HFFc6 (cell line): ENCODE measurements at regions not wholly inside any gene's neighbourhood (a gene's known extent, or its start where the extent isn't known, plus 50 kb on each side); places are given as distances from the start of the nearest gene placed in this dataset.

Source experiments
- DNase-seq: peaks from one replicate; pipeline ENCODE4 v3.0.0-alpha.2; 2018
- H3K27ac Mint-ChIP-seq: 2 replicates; pipeline ENCODE4 v1.8.0; 2020; ENCODE audit warnings: mild to moderate bottlenecking, mixed read lengths
- H3K27me3 Mint-ChIP-seq: 2 replicates; pipeline ENCODE4 v1.8.0; 2021; ENCODE audit warnings: mild to moderate bottlenecking, moderate library complexity, mixed read lengths; ENCODE audit not compliant: insufficient read depth
- H3K36me3 Mint-ChIP-seq: 2 replicates; pipeline ENCODE4 v1.8.0; 2021; ENCODE audit warnings: low read depth, mixed read lengths
- H3K4me1 Mint-ChIP-seq: 2 replicates; pipeline ENCODE4 v1.8.0; 2020; ENCODE audit warnings: low read depth, mixed read lengths
- H3K4me3 Mint-ChIP-seq: 2 replicates; pipeline ENCODE4 v1.8.0; 2020; ENCODE audit warnings: mild to moderate bottlenecking, moderate library complexity, mixed read lengths
- H3K9me3 Mint-ChIP-seq: 2 replicates; pipeline ENCODE4 v1.8.0; 2020; ENCODE audit warnings: mild to moderate bottlenecking, mixed read lengths
- CTCF ChIP-seq: fragments of 200-600 bp; sonication (generic); IDR thresholded peaks from 2 replicates; pipeline ENCODE4 v1.5.0; 2021; ENCODE audit warnings: antibody characterized with exemption, mild to moderate bottlenecking

GRCh38 chr10:111261081-111261615, 184.3 kb downstream of the ADRA2A start:
- no peak for DNase-seq
- H3K36me3 Mint-ChIP-seq = peaks cover 4% of the 10 kb centered on the region; the same call in 1 of the 2 replicates
- no peaks in the 10 kb centered on the region for H3K4me1 Mint-ChIP-seq
- H3K4me3 Mint-ChIP-seq = no peak overlapping the region
- H3K9me3 Mint-ChIP-seq = peaks cover 33% of the 10 kb centered on the region
- no peak for TF ChIP-seq CTCF
- H3K27ac Mint-ChIP-seq = no peak overlapping the region
- peaks cover 2% of the 10 kb centered on the region; the same call in 1 of the 2 replicates for H3K27me3 Mint-ChIP-seq

- H3K9me3 Mint-ChIP-seq = peaks cover 13% of the 10 kb centered on the region
- DNase-seq = no peak
- no peaks in the 10 kb centered on the region for H3K4me1 Mint-ChIP-seq
- no peak overlapping the region for H3K4me3 Mint-ChIP-seq
- H3K27me3 Mint-ChIP-seq = no peaks in the 10 kb centered on the region
- H3K36me3 Mint-ChIP-seq = no peaks in the 10 kb centered on the region
- no peak; the same call in 1 of the 2 replicates for TF ChIP-seq CTCF
- no peak overlapping the region for H3K27ac Mint-ChIP-seq
Measured at GRCh38 chr10:111265341-111265740, 188.5 kb downstream of the ADRA2A start.

- no peak for DNase-seq
- Mint-ChIP-seq H3K27me3 (no peaks in the 10 kb centered on the region), H3K9me3 (peaks cover 16% of the 10 kb centered on the region), H3K4me3 (no peak overlapping the region), H3K4me1 (no peaks in the 10 kb centered on the region), H3K27ac (no peak overlapping the region), H3K36me3 (no peaks in the 10 kb centered on the region)
- no peak for TF ChIP-seq CTCF
Measured at GRCh38 chr10:111266165-111266564, 189.3 kb downstream of the ADRA2A start.

GRCh38 chr10:111267673-111268072, 190.8 kb downstream of the ADRA2A start:
- H3K4me3 Mint-ChIP-seq = no peak overlapping the region
- H3K27ac Mint-ChIP-seq = no peak overlapping the region
- no peaks in the 10 kb centered on the region for H3K36me3 Mint-ChIP-seq
- H3K27me3 Mint-ChIP-seq = no peaks in the 10 kb centered on the region
- DNase-seq = no peak
- no peak for TF ChIP-seq CTCF
- H3K9me3 Mint-ChIP-seq = peaks cover 17% of the 10 kb centered on the region
- no peaks in the 10 kb centered on the region for H3K4me1 Mint-ChIP-seq

GRCh38 chr10:111273235-111273634, 196.4 kb downstream of the ADRA2A start:
- Mint-ChIP-seq H3K4me3 (no peak overlapping the region), H3K27ac (no peak overlapping the region), H3K27me3 (peaks cover 1% of the 10 kb centered on the region; the same call in 1 of the 2 replicates), H3K4me1 (no peaks in the 10 kb centered on the region), H3K36me3 (no peaks in the 10 kb centered on the region), H3K9me3 (peaks cover 44% of the 10 kb centered on the region)
- no peak for TF ChIP-seq CTCF
- no peak for DNase-seq

GRCh38 chr10:111273635-111274034, 196.8 kb downstream of the ADRA2A start:
- Mint-ChIP-seq H3K4me3 (no peak overlapping the region), H3K27me3 (peaks cover 1% of the 10 kb centered on the region; the same call in 1 of the 2 replicates), H3K9me3 (peaks cover 44% of the 10 kb centered on the region), H3K4me1 (no peaks in the 10 kb centered on the region), H3K27ac (no peak overlapping the region), H3K36me3 (no peaks in the 10 kb centered on the region)
- TF ChIP-seq CTCF = no peak
- no peak for DNase-seq
